K562 (cell line): ENCODE measurements at regions not wholly inside any gene's neighbourhood (a gene's known extent, or its start where the extent isn't known, plus 50 kb on each side); places are given as distances from the start of the nearest gene placed in this dataset.

ENCODE experiments used
- ADNP ChIP-seq: fragments of 200-800 bp; sonication (Bioruptor generic); IDR thresholded peaks from 2 replicates; pipeline ENCODE4 v1.6.1; 2016; ENCODE audit warnings: missing genetic modification characterization, missing compliant biosample characterization
- CLOCK ChIP-seq: fragments of 250-450 bp; sonication (Bioruptor Pico); IDR thresholded peaks from 2 replicates; pipeline ENCODE4 v1.4.0; 2020; ENCODE audit warnings: mild to moderate bottlenecking, moderate library complexity, borderline replicate concordance
- EP300 ChIP-seq: IDR thresholded peaks from 2 replicates; pipeline ENCODE4 v1.6.1; 2012; ENCODE audit warnings: low read length, improper control_type of control experiment
- EZH2 ChIP-seq: IDR thresholded peaks from 2 replicates; pipeline ENCODE4 v1.6.1; 2012; ENCODE audit warnings: low read depth, mild to moderate bottlenecking, inconsistent platforms, low read length, borderline replicate concordance
- GATAD2A ChIP-seq: fragments of 450-650 bp; IDR thresholded peaks from 2 replicates; pipeline ENCODE4 v1.6.1; 2017
- KLF1 ChIP-seq: fragments of 450-650 bp; IDR thresholded peaks from 2 replicates; pipeline ENCODE4 v1.6.1; 2016; ENCODE audit warnings: missing genetic modification characterization, missing compliant biosample characterization
- SMC3 ChIP-seq: conservative IDR thresholded peaks from 2 replicates; pipeline ENCODE4 v1.6.1; 2011; ENCODE audit warnings: low read depth, low read length, improper control_type of control experiment; ENCODE audit not compliant: insufficient read depth
- TF ChIP-seq, protein P1 (sequence below): sonication (generic); formaldehyde crosslinking; IDR thresholded peaks from 2 replicates; pipeline ENCODE4 v1.8.1; 2023; ENCODE audit warnings: mild to moderate bottlenecking, missing genetic modification reagents, moderate library complexity

DNA sequence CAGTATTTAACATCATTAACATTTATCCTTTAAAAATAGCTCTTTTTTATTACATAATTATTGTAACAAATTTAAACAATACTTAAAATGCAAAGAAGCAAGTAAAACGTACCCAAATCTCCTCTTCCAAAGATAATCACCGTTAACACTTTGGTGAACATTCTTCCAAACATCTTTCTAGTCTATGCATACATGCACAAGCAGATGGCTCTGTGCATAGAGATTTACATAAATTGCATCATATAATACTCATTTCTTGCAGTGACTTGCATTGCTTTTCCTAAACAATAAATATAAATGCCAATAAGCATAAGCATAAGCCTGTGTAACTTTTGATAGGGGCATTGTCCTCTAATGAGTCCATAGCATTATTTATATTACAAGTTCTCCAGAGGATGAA is 89.4 kb upstream of the PALS2 start:
- TF ChIP-seq EZH2 = no peak
- TF ChIP-seq, protein P1, sequence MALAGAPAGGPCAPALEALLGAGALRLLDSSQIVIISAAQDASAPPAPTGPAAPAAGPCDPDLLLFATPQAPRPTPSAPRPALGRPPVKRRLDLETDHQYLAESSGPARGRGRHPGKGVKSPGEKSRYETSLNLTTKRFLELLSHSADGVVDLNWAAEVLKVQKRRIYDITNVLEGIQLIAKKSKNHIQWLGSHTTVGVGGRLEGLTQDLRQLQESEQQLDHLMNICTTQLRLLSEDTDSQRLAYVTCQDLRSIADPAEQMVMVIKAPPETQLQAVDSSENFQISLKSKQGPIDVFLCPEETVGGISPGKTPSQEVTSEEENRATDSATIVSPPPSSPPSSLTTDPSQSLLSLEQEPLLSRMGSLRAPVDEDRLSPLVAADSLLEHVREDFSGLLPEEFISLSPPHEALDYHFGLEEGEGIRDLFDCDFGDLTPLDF (CRISPR knock-in tag) = no peak
- TF ChIP-seq EP300 = no peak
- no peak for TF ChIP-seq GATAD2A
- no peak for TF ChIP-seq KLF1 (tag)
- TF ChIP-seq ADNP (tag) = no peak
- no peak for TF ChIP-seq SMC3
- TF ChIP-seq CLOCK (CRISPR knock-in tag) = no peak
